ENCODE measurements at regions not wholly inside any gene's neighbourhood (a gene's known extent, or its start where the extent isn't known, plus 50 kb on each side); places are given as distances from the start of the nearest gene placed in this dataset.

DNA sequence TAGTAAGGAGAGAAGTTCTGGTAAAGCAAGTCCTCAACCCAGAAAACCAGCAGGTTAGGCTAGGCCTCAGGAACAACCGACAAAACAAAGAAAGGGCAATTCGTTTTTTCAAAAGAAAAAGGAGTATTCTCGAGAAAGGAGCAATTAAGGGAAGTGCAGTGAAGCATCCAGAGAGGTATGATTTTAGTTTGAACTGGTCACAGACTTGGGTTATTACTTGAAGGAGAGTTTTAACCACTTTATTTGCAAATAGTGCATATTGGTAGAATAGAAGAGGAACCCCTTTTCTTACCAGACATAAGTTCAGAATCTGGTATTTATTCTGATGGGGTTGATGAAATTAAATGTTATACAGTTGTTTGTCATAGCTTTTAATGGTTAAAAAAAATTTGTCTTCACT, 110.0 kb upstream of the GCFC2 start:
- TF ChIP-seq, protein P1, sequence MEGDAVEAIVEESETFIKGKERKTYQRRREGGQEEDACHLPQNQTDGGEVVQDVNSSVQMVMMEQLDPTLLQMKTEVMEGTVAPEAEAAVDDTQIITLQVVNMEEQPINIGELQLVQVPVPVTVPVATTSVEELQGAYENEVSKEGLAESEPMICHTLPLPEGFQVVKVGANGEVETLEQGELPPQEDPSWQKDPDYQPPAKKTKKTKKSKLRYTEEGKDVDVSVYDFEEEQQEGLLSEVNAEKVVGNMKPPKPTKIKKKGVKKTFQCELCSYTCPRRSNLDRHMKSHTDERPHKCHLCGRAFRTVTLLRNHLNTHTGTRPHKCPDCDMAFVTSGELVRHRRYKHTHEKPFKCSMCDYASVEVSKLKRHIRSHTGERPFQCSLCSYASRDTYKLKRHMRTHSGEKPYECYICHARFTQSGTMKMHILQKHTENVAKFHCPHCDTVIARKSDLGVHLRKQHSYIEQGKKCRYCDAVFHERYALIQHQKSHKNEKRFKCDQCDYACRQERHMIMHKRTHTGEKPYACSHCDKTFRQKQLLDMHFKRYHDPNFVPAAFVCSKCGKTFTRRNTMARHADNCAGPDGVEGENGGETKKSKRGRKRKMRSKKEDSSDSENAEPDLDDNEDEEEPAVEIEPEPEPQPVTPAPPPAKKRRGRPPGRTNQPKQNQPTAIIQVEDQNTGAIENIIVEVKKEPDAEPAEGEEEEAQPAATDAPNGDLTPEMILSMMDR (IDR thresholded peaks at IDR 0.05) = no peak
- no peak for TF ChIP-seq ZFX (IDR thresholded peaks at IDR 0.05; ENCODE audit: borderline replicate concordance)
